Body of pancreas (tissue), 4 donors: ENCODE measurements at regions not wholly inside any gene's neighbourhood (a gene's known extent, or its start where the extent isn't known, plus 50 kb on each side); places are given as distances from the start of the nearest gene placed in this dataset.
"Not testable (repeated sequence)": the region's sequence is repeated elsewhere in the genome, so short reads cannot be mapped to it uniquely, and the experiment has no call there.

Source experiments
- ATAC-seq: fragments of 150-250 bp; one replicate; pipeline ENCODE4 v1.9.1; 2016
- DNase-seq, 4 donors: peaks; one replicate each; pipeline ENCODE4 v3.0.0-alpha.2; 2019
- H3K27ac ChIP-seq, 4 donors: fragments of 200-600 bp; sonication (generic); 1 replicate in 3 of 4; 2 replicates in 1 of 4; pipeline versions ENCODE4 v1.5.1 to v1.6.1; 2016 to 2019; ENCODE audit warnings: mild to moderate bottlenecking in 1 of 4, mixed read lengths in 1 of 4, moderate library complexity in 1 of 4
- H3K27me3 ChIP-seq, 2 donors: fragments of 200-600 bp; sonication (generic); one replicate each; pipeline ENCODE4 v1.6.0; 2016; ENCODE audit warnings: mild to moderate bottlenecking in 1 of 2
- H3K36me3 ChIP-seq, 2 donors: fragments of 200-600 bp; sonication (generic); replicated peaks in 1 of 2; 2 replicates each; pipeline ENCODE4 v1.5.1; 2016; ENCODE audit warnings: low read depth in 2 of 2; ENCODE audit not compliant: insufficient read depth in 1 of 2
- H3K4me1 ChIP-seq: fragments of 200-600 bp; sonication (generic); one replicate; pipeline ENCODE4 v1.6.0; 2016
- H3K4me3 ChIP-seq, 2 donors: fragments of 200-600 bp; sonication (generic); 1 replicate in 1 of 2; 2 replicates in 1 of 2; pipeline ENCODE4 v1.5.1; 2016 to 2019
- H3K9me3 ChIP-seq, 3 donors: fragments of 200-600 bp; sonication (generic); 1 replicate in 2 of 3; 2 replicates in 1 of 3; pipeline ENCODE4 v1.5.1; 2016
- WGBS, 2 donors: methylation state at CpG; one replicate each; pipeline ENCODE4 v1.1.5; 2017; 5-methylcytosine and 5-hydroxymethylcytosine counted together
- intact Hi-C: fragments of 100-400 bp; cut with DNase I; formaldehyde crosslinking; loops from one replicate; pipeline ENCODE4 v1.15.1; 2023

GRCh38 chr2:109976319-109976718, 77.8 kb downstream of the LIMS3 start:
- no CpG with 5 or more reads among the region's 3 CpGs for WGBS, 2 donors
- H3K27me3 ChIP-seq, H3K4me1 ChIP-seq, H3K4me3 ChIP-seq, H3K27ac ChIP-seq, H3K9me3 ChIP-seq, intact Hi-C loops, H3K36me3 ChIP-seq: not testable (repeated sequence)
- ATAC-seq (peak; percentile 90), DNase-seq (peak in 3 of 4 donors; percentile 4 to 7 (median 5))

GRCh38 chr2:109980754-109981153, 82.3 kb downstream of the LIMS3 start:
- DNase-seq, H3K27ac ChIP-seq, H3K4me3 ChIP-seq, intact Hi-C loops, H3K36me3 ChIP-seq, H3K27me3 ChIP-seq, H3K9me3 ChIP-seq, H3K4me1 ChIP-seq: not testable (repeated sequence)
- 10% methylated on average over 2 of the region's 4 CpGs; no CpG with 5 or more reads in 1 of the 2 donors for WGBS, 2 donors
- ATAC-seq: peak; percentile 54

DNA sequence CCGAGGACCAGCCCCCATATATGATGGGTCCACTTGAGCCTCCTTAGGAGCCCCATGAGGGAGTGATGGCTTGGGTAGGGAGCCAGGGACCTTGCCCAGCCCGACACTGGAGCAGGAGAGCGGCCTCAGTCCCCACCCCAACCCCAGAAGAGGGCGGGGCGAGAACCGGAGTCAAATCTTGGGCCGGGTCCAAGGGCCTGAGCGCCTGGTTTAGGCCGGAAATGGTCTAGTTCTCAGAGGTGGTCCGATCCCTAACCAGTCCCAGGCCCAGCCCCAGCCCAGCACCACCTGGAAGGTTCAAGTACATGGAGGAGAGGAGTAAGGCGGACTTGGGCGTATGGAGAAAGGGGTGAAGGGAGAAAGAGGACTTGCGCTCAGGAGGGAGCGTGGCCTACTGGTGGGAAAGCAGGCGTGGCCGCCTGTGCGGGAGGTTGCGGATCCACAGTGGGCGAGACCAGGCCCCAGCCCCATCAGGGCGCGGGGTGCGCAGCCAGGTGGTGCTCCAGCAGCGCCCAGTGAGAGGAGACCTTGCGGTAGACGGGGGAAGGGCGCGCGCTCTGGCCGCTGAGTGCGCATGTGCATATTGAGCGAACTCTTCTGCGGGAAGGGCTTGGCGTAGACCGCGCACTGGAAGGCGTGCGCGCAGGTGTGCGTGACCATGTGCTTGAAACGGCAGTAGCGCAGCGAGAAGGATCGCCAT, 88.1 kb downstream of the LIMS3 start:
- H3K27me3 ChIP-seq: not testable (repeated sequence)
- WGBS, 2 donors: no CpG with 5 or more reads among the region's 43 CpGs

GRCh38 chr2:109987089-109987420, 88.6 kb downstream of the LIMS3 start:
- ATAC-seq: peak; percentile 11
- DNase-seq, H3K9me3 ChIP-seq, H3K4me3 ChIP-seq, H3K36me3 ChIP-seq, intact Hi-C loops, H3K27ac ChIP-seq, H3K27me3 ChIP-seq, H3K4me1 ChIP-seq: not testable (repeated sequence)
- WGBS, 2 donors: no CpG with 5 or more reads among the region's 22 CpGs

More for the DNA sequence above, 88.1 kb downstream of the LIMS3 start:
- H3K27ac ChIP-seq, H3K36me3 ChIP-seq, H3K9me3 ChIP-seq, DNase-seq, H3K4me1 ChIP-seq, intact Hi-C loops, H3K4me3 ChIP-seq: not testable (repeated sequence)
- ATAC-seq: peak; percentile 87

DNA sequence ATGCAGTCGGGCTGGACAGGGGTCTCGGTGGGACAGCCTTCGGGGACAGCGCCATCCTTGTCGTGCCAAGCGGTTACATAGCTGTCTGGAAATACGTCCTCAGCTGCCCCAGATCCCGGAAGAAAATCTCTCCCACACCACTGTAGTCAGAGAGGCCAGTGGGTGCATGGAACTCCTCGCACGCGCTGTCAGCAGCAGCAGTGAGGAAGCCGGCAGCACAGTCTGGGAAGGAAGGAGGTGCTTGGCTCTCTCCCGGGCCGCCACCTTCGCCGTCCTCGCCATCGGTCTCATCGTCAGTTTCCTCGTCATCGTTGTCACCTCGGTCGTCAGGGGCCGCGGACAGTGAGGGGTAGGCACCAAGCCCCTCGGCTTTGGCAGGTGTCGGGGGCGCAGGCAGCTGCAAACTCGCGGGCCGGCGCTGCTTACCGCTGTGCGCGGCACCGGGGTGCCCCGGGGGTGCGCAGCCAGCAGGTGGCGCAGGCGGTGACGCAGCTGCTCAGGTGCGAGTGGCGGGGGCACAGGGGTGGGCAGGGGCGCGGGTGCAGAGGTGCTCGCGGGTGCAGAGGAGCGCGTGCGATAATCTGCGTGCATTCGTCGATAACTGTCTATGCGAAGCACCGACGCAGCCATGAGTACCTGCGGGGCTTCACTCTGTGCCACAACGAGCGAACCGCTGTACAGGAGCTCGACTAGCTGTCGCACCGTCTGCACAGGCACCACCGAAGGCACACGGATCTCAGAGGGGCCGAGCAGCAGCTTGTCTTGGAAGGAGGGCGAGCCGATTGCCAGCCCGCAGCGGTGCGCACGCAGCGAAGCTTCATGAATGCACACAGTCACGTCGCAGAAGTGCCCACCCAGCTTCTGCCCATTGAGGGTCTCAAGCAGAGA, 89.2 kb downstream of the LIMS3 start:
- intact Hi-C loops, H3K36me3 ChIP-seq, DNase-seq, H3K9me3 ChIP-seq, H3K4me3 ChIP-seq, H3K4me1 ChIP-seq, H3K27me3 ChIP-seq, H3K27ac ChIP-seq: not testable (repeated sequence)
- no CpG with 5 or more reads among the region's 75 CpGs for WGBS, 2 donors
- peak; percentile 76 for ATAC-seq

- not testable (repeated sequence) for H3K27me3 ChIP-seq, H3K4me1 ChIP-seq
Observed at GRCh38 chr2:109999395-109999794, 100.9 kb downstream of the LIMS3 start.

GRCh38 chr2:110002502-110002901, 104.0 kb downstream of the LIMS3 start:
- DNase-seq, H3K9me3 ChIP-seq, H3K27me3 ChIP-seq, H3K4me3 ChIP-seq, H3K27ac ChIP-seq, H3K4me1 ChIP-seq, intact Hi-C loops, H3K36me3 ChIP-seq, ATAC-seq: not testable (repeated sequence)
- no CpG with 5 or more reads among the region's 2 CpGs for WGBS, 2 donors

More at GRCh38 chr2:109999395-109999794, 100.9 kb downstream of the LIMS3 start:
- H3K4me3 ChIP-seq, H3K9me3 ChIP-seq, ATAC-seq, H3K36me3 ChIP-seq, intact Hi-C loops, H3K27ac ChIP-seq: not testable (repeated sequence)
- peak; percentile 22 to 78 (median 65) for DNase-seq

GRCh38 chr2:110013388-110013787, 102.2 kb downstream of the MALL start:
- H3K4me1 ChIP-seq, ATAC-seq, intact Hi-C loops, H3K4me3 ChIP-seq, H3K27ac ChIP-seq, DNase-seq, H3K36me3 ChIP-seq, H3K9me3 ChIP-seq, H3K27me3 ChIP-seq: not testable (repeated sequence)
- no CpG with 5 or more reads among the region's 2 CpGs for WGBS, 2 donors

GRCh38 chr2:110016381-110017092, 99.1 kb downstream of the MALL start:
- H3K27ac ChIP-seq, H3K9me3 ChIP-seq, H3K4me3 ChIP-seq, H3K4me1 ChIP-seq, intact Hi-C loops, DNase-seq, H3K36me3 ChIP-seq, H3K27me3 ChIP-seq: not testable (repeated sequence)
- no CpG with 5 or more reads among the region's 5 CpGs for WGBS, 2 donors
- ATAC-seq: peak; percentile 87

DNA sequence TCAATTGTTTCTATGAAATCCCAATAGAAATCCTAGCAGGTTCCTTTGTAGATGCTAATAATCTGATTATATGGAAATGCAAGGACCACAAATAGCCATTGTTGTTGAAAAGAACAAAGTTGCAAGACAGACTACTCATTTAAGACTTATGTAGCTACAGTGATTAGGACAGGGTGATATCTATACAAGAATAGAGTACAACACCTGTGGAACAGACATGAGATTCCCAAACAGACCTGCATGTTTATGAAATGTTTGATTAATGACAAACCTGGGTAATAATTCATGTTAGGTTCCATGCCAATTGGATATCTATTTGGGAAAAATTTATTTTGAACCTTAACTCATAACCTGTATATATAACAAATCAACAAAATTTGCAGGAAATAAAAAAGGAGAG, 95.4 kb downstream of the MALL start:
- H3K27me3 ChIP-seq, DNase-seq, H3K36me3 ChIP-seq, H3K27ac ChIP-seq, H3K9me3 ChIP-seq, intact Hi-C loops, H3K4me3 ChIP-seq, H3K4me1 ChIP-seq: not testable (repeated sequence)
- peak; percentile 56 for ATAC-seq

DNA sequence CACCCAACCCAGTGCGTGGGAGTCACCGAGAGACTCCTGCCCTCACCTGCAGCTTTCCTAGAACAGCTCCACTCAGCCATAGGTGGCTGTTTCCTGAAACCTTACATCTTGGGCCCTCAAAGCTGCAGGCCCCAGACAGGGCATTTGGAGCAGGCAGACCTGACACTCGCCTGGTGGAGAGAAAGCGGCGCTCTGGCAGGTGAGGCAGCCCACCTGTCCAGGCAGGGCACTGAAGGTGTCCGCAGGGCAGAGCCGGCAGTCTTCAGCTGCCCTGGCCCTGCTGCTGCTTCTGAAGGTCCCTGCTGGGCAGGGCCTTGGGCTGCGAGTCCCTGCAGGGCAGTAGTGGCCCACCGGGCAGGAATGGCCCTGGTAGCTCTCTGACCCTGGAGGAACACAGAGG, 93.3 kb downstream of the MALL start:
- ATAC-seq, H3K4me3 ChIP-seq, DNase-seq, H3K36me3 ChIP-seq, H3K27me3 ChIP-seq, intact Hi-C loops, H3K9me3 ChIP-seq, H3K4me1 ChIP-seq, H3K27ac ChIP-seq: not testable (repeated sequence)
- no CpG with 5 or more reads among the region's 9 CpGs for WGBS, 2 donors
